GM12878 (cell line): ENCODE measurements at regions not wholly inside any gene's neighbourhood (a gene's known extent, or its start where the extent isn't known, plus 50 kb on each side); places are given as distances from the start of the nearest gene placed in this dataset.

Experiments
- ATAC-seq: fragments of 200-7000 bp; cut with Tn5 transposase; 3 replicates; pipeline ENCODE4 v1.9.1; 2020; ENCODE audit warnings: mild to moderate bottlenecking, moderate library complexity
- BruUV-seq: library from RNA; stranded (reverse); fragments of 400-500 nt; replicated peaks from 2 replicates; lab custom pipeline; 2021; lab: Mats Ljungman, UMichigan
- CTCF ChIA-PET: fragments of 300-600 bp; sonication (Branson Sonifier 250); formaldehyde crosslinking; extraction: SDS; loops from one replicate; lab custom pipeline; 2021; ENCODE audit warnings: inconsistent platforms; lab: Yijun Ruan, JAX
- POLR2A ChIA-PET: fragments of 350-600 bp; formaldehyde crosslinking; extraction: SDS; loops from one replicate; lab custom pipeline; 2021; ENCODE audit warnings: inconsistent platforms; lab: Charles Lee
- RAD21 ChIA-PET: fragments of 300-600 bp; sonication (Branson Sonifier 250); formaldehyde crosslinking; loops from one replicate; lab custom pipeline; 2023; ENCODE audit warnings: antibody characterized with exemption; ENCODE audit not compliant: unreplicated experiment; lab: Charles Lee
- SMC1A ChIA-PET: fragments of 300-600 bp; sonication (Branson Sonifier 250); formaldehyde crosslinking; loops from one replicate; lab custom pipeline; 2023; ENCODE audit not compliant: unreplicated experiment, uncharacterized antibody; lab: Charles Lee
- DNase-seq: peaks from one replicate; pipeline ENCODE4 v3.0.0-alpha.2; 2011; ENCODE audit warnings: low read depth, low spot score
- FAIRE-seq: peaks from 3 replicates; lab custom pipeline; 2011; peaks lifted over from hg19 to GRCh38; lab: Jason Lieb, UNC
- H2AFZ ChIP-seq: 2 replicates; pipeline ENCODE4 v1.6.0; 2011; ENCODE audit warnings: low read depth, low read length, control low read depth; ENCODE audit not compliant: control insufficient read depth
- H3K27ac ChIP-seq: 2 replicates; pipeline ENCODE4 v1.5.1; 2011; ENCODE audit warnings: control low read depth; ENCODE audit not compliant: control insufficient read depth, insufficient read depth
- H3K27me3 ChIP-seq, 2 experiments: replicated peaks in 1 of 2; 2 replicates each; pipeline versions ENCODE4 v1.6.0 to v1.6.1; 2011; ENCODE audit warnings: low read length in 1 of 2; ENCODE audit not compliant: control insufficient read depth in 2 of 2, insufficient read depth in 2 of 2
- H3K36me3 ChIP-seq, 2 experiments: 2 replicates each; pipeline ENCODE4 v1.5.1; 2011; ENCODE audit warnings: low read length in 1 of 2; ENCODE audit not compliant: control insufficient read depth in 2 of 2, insufficient read depth in 2 of 2
- H3K4me1 ChIP-seq: 2 replicates; pipeline ENCODE4 v1.6.1; 2011; ENCODE audit warnings: mild to moderate bottlenecking, low read length, moderate library complexity, mixed read lengths; ENCODE audit not compliant: control insufficient read depth, insufficient read depth
- H3K4me2 ChIP-seq: 2 replicates; pipeline ENCODE4 v1.6.0; 2011; ENCODE audit warnings: control low read depth; ENCODE audit not compliant: control insufficient read depth, insufficient read depth
- H3K4me3 ChIP-seq: fragments of 200-600 bp; sonication (generic); 2 replicates; pipeline ENCODE4 v1.5.1; 2016
- H3K79me2 ChIP-seq: 2 replicates; pipeline ENCODE4 v1.6.0; 2011; ENCODE audit warnings: low read length; ENCODE audit not compliant: control insufficient read depth, insufficient read depth
- H3K9ac ChIP-seq: 2 replicates; pipeline ENCODE4 v1.8.0; 2011; ENCODE audit warnings: low read length, control low read depth, mixed read lengths; ENCODE audit not compliant: control insufficient read depth, insufficient read depth
- H3K9me3 ChIP-seq: replicated peaks from 3 replicates; pipeline ENCODE4 v1.5.1; 2011; ENCODE audit warnings: mild to moderate bottlenecking, low read length; ENCODE audit not compliant: control insufficient read depth, insufficient read depth
- H4K20me1 ChIP-seq: 2 replicates; pipeline ENCODE4 v1.6.0; 2011; ENCODE audit not compliant: control insufficient read depth, insufficient read depth
- BACH1 ChIP-seq: fragments of 450-650 bp; IDR thresholded peaks from 2 replicates; pipeline ENCODE4 v1.6.1; 2017; ENCODE audit warnings: mild to moderate bottlenecking, borderline replicate concordance
- CHD4 ChIP-seq: fragments of 200-600 bp; sonication (generic); IDR thresholded peaks from 2 replicates; pipeline ENCODE4 v1.6.1; 2016; ENCODE audit warnings: mild to moderate bottlenecking
- DPF2 ChIP-seq: fragments of 450-650 bp; IDR thresholded peaks from 2 replicates; pipeline ENCODE4 v1.6.1; 2017; ENCODE audit warnings: mild to moderate bottlenecking
- EGR1 ChIP-seq, 2 experiments: IDR thresholded peaks; 1 replicate in 1 of 2; 2 replicates in 1 of 2; pipeline ENCODE4 v1.6.1; 2011 to 2012; ENCODE audit warnings: low read depth in 2 of 2, low read length in 2 of 2, borderline replicate concordance in 1 of 2, mild to moderate bottlenecking in 1 of 2, moderate library complexity in 1 of 2
- HDAC2 ChIP-seq: fragments of 200-600 bp; sonication (generic); IDR thresholded peaks from 2 replicates; pipeline ENCODE4 v1.6.1; 2017
- NBN ChIP-seq: fragments of 450-650 bp; IDR thresholded peaks from 2 replicates; pipeline ENCODE4 v1.6.1; 2016
- NRF1 ChIP-seq: conservative IDR thresholded peaks from 2 replicates; pipeline ENCODE4 v1.6.1; 2011; ENCODE audit warnings: mild to moderate bottlenecking, low read depth, low read length, improper control_type of control experiment
- ZNF207 ChIP-seq: fragments of 450-650 bp; IDR thresholded peaks from 2 replicates; pipeline ENCODE4 v1.6.1; 2014; ENCODE audit warnings: antibody characterized with exemption, mild to moderate bottlenecking, borderline replicate concordance
- ZNF217 ChIP-seq: fragments of 450-650 bp; IDR thresholded peaks from 2 replicates; pipeline ENCODE4 v1.6.1; 2017; ENCODE audit warnings: antibody characterized with exemption, mild to moderate bottlenecking
- WGBS: methylation state at CpG from one replicate; pipeline ENCODE4 v1.1.6; 2016; ENCODE audit warnings: low lambda C conversion rate; ENCODE audit not compliant: insufficient replicate concordance, insufficient coverage; ENCODE audit errors: missing lambda C conversion rate; 5-methylcytosine and 5-hydroxymethylcytosine counted together
- in situ Hi-C: fragments of 300-500 bp; cut with MboI; formaldehyde crosslinking; loops from 9 replicates; pipeline ENCODE4 v1.14.3; 2018; ENCODE audit warnings: mixed read lengths
- intact Hi-C: fragments of 100-400 bp; cut with micrococcal nuclease; formaldehyde crosslinking; loops from one replicate; pipeline ENCODE4 v1.14.2; 2022; ENCODE audit not compliant: unreplicated experiment
- TF ChIP-seq, protein P1 (sequence below): fragments of 450-650 bp; formaldehyde crosslinking; IDR thresholded peaks from 2 replicates; pipeline ENCODE4 v1.4.0; 2020; ENCODE audit warnings: mild to moderate bottlenecking, moderate library complexity

GRCh38 chr15:69529961-69530633 lies 77.5 kb downstream of the RPLP1 start:
- no peak for DNase-seq
- no peaks in the 10 kb centered on the region for H4K20me1 ChIP-seq
- POLR2A ChIA-PET: no interaction called here
- H3K4me2 ChIP-seq: no peak overlapping the region
- H3K9ac ChIP-seq: no peak overlapping the region
- FAIRE-seq: no peak
- H2AFZ ChIP-seq: no peak overlapping the region
- H3K79me2 ChIP-seq: no peaks in the 10 kb centered on the region
- H3K36me3 ChIP-seq: no peaks in the 10 kb centered on the region
- H3K4me1 ChIP-seq: no peaks in the 10 kb centered on the region
- H3K27ac ChIP-seq: no peak overlapping the region
- H3K27me3 ChIP-seq: peaks cover 6% of the 10 kb centered on the region in 2 experiments; a peak in 3 of 4 replicates
- intact Hi-C loops: no loop called here
- in situ Hi-C loops: no loop called here
- RAD21 ChIA-PET: no interaction called here
- H3K4me3 ChIP-seq: no peak overlapping the region
- CTCF ChIA-PET: interaction anchor here (1.8 kb wide), 1 partner anchor 12 kb away, joined by 4 read pairs; no protein-coding TSS in a partner anchor
- no TSS peak for BruUV-seq
- H3K9me3 ChIP-seq: no peaks in the 10 kb centered on the region
- SMC1A ChIA-PET: no interaction called here
- TF ChIP-seq EGR1 (IDR thresholded peaks at IDR 0.05; ENCODE audit: borderline replicate concordance in 1 of 2, low read depth in 2 of 2, low read length in 2 of 2) (no peak), NBN (no peak), ZNF217 (no peak), HDAC2 (no peak), BACH1 (no peak), NRF1 (no peak), ZNF207 (no peak), DPF2 (no peak), CHD4 (no peak)
- TF ChIP-seq, protein P1, sequence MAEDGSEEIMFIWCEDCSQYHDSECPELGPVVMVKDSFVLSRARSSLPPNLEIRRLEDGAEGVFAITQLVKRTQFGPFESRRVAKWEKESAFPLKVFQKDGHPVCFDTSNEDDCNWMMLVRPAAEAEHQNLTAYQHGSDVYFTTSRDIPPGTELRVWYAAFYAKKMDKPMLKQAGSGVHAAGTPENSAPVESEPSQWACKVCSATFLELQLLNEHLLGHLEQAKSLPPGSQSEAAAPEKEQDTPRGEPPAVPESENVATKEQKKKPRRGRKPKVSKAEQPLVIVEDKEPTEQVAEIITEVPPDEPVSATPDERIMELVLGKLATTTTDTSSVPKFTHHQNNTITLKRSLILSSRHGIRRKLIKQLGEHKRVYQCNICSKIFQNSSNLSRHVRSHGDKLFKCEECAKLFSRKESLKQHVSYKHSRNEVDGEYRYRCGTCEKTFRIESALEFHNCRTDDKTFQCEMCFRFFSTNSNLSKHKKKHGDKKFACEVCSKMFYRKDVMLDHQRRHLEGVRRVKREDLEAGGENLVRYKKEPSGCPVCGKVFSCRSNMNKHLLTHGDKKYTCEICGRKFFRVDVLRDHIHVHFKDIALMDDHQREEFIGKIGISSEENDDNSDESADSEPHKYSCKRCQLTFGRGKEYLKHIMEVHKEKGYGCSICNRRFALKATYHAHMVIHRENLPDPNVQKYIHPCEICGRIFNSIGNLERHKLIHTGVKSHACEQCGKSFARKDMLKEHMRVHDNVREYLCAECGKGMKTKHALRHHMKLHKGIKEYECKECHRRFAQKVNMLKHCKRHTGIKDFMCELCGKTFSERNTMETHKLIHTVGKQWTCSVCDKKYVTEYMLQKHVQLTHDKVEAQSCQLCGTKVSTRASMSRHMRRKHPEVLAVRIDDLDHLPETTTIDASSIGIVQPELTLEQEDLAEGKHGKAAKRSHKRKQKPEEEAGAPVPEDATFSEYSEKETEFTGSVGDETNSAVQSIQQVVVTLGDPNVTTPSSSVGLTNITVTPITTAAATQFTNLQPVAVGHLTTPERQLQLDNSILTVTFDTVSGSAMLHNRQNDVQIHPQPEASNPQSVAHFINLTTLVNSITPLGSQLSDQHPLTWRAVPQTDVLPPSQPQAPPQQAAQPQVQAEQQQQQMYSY (CRISPR knock-in tag): no peak
- WGBS: 29% methylated on average over 6 of the region's 6 CpGs
- no peak for ATAC-seq
